NCI-H510A treated with DMSO at 0.1 percent for 48 hours (cell line): ENCODE measurements at regions not wholly inside any gene's neighbourhood (a gene's known extent, or its start where the extent isn't known, plus 50 kb on each side); places are given as distances from the start of the nearest gene placed in this dataset.

Experiments
- DNase-seq: peaks from one replicate; lab custom pipeline; 2025; lab: John Stamatoyannopoulos, UW

GRCh38 chr18:33957707-33958106, 267.0 kb downstream of the NOL4 start:
- peak; percentile 90 for DNase-seq

GRCh38 chr18:33951031-33951430, 273.7 kb downstream of the NOL4 start:
- DNase-seq = no peak

GRCh38 chr18:33946336-33946735, 278.4 kb downstream of the NOL4 start:
- DNase-seq = no peak

GRCh38 chr18:33944493-33944892, 280.2 kb downstream of the NOL4 start:
- no peak for DNase-seq

- no peak for DNase-seq
Observed at GRCh38 chr18:33937270-33937816, 287.4 kb downstream of the NOL4 start.

- no peak for DNase-seq
Observed at GRCh38 chr18:33934258-33934657, 290.5 kb downstream of the NOL4 start.

- no peak for DNase-seq
Observed at GRCh38 chr18:33928231-33928630, 296.5 kb downstream of the NOL4 start.

- peak; percentile 96 for DNase-seq
Observed at GRCh38 chr18:33924576-33924975, 300.1 kb downstream of the NOL4 start.

GRCh38 chr18:33923980-33924379, 300.7 kb downstream of the NOL4 start:
- peak; percentile 97 for DNase-seq

- no peak for DNase-seq
Observed at GRCh38 chr18:33918571-33918970, 306.1 kb downstream of the NOL4 start.

- no peak for DNase-seq
Observed at GRCh38 chr18:33916200-33916599, 308.5 kb downstream of the NOL4 start.

GRCh38 chr18:33914399-33914798, 310.3 kb downstream of the NOL4 start:
- DNase-seq = no peak

GRCh38 chr18:33906046-33906445, 318.7 kb downstream of the NOL4 start:
- no peak for DNase-seq

GRCh38 chr18:33901894-33902512, 322.7 kb downstream of the NOL4 start:
- peak; percentile 40 for DNase-seq

GRCh38 chr18:33900638-33901037, 322.6 kb downstream of the ASXL3 start:
- no peak for DNase-seq

- DNase-seq = no peak
Observed at GRCh38 chr18:33898427-33898826, 320.4 kb downstream of the ASXL3 start.

- no peak for DNase-seq
Observed at GRCh38 chr18:33878213-33878612, 300.2 kb downstream of the ASXL3 start.

GRCh38 chr18:33875029-33875565, 297.1 kb downstream of the ASXL3 start:
- DNase-seq = no peak

- no peak for DNase-seq
Observed at GRCh38 chr18:33873112-33873511, 295.1 kb downstream of the ASXL3 start.

GRCh38 chr18:33871363-33872025, 293.5 kb downstream of the ASXL3 start:
- DNase-seq = no peak

- DNase-seq = no peak
Observed at GRCh38 chr18:33870059-33870458, 292.0 kb downstream of the ASXL3 start.

GRCh38 chr18:33866386-33866785, 288.4 kb downstream of the ASXL3 start:
- DNase-seq = no peak

- DNase-seq = no peak
Observed at GRCh38 chr18:33863912-33864311, 285.9 kb downstream of the ASXL3 start.

GRCh38 chr18:33854827-33855139, 276.8 kb downstream of the ASXL3 start:
- no peak for DNase-seq
